GM21526 (cell line): ENCODE measurements at regions not wholly inside any gene's neighbourhood (a gene's known extent, or its start where the extent isn't known, plus 50 kb on each side); places are given as distances from the start of the nearest gene placed in this dataset.
A peak's percentile ranks its signal among the peaks of the same experiment; 100 is the strongest.

Experiments used
- ATAC-seq: cut with Tn5 transposase; IDR thresholded peaks from one replicate; pipeline ENCODE4 v1.9.1; 2021; ENCODE audit warnings: moderate library complexity; ENCODE audit not compliant: unreplicated experiment, low FRiP score

DNA sequence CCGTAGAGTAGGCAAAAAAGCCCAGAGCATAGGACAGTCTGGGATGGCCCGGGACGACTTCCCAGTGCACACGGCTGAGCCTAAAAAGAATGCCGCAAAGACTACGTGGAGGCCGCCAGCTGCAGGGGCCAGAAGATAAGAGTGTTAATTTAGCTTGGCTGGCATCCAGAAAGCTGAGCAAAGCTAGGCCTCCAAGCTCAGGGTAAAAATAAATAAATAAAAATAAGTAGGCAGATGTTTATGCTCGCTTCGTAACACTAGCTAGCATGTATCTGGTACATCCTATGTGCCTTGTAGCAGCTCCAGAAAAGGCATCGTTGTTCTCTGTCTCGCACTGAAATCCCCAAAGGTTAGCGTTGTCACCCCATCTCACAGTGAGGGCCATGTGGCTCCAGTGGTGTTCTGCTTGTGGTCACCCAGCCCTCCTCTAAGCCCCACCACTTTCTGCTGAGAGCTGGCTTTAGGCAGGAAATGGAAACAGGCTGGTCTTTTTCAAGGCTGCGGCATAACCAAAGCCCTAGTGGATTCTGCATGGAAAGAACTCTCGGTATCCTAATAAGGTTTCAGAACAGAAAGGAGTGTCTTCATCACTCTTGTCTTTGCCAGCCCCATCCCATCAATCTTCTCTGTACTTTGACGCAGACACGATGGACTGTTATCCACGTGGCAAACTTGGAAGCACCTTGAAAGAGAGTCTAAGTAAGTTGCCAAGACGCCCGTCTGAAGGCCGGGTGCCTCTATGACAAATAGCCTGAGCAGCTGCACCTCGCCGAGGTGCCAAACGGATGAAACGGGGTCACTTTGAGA lies 58.1 kb upstream of the MEF2A start:
- ATAC-seq, result no peak

DNA sequence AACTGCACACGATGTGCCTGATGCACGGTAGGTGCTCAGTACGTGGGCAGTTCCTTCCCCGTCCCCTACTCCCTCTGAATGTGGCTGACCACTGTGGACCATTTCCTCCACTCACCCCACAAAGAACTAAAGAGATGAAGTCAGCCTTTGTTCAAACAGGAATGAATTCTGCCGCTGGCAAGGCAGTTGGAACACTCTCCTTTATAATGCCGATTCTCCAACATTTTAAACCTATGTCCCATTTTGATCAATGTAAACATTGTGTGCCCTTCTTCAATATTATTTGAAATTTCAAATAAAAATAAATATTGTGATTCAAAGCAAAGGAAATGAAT lies 57.5 kb upstream of the MEF2A start:
- ATAC-seq, result no peak

DNA sequence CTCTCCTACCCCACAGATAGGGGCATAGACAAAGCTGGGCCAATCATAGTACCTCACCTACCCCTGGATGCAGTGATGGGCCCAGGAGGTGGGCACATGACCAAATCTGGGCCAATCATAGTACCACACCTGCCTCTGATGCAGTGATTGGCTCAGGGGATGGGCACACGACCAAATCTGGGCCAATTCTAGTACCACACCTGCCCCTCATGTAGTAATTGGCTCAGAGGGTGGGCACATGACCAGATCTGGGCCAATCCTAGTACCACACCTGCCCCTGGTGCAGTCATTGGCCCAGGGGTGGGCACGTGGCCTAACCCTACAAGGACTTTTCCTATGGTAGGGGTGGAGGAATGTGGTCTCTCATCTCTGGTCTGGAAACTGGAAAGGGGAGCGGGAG lies 56.9 kb upstream of the MEF2A start:
- ATAC-seq, result no peak

DNA sequence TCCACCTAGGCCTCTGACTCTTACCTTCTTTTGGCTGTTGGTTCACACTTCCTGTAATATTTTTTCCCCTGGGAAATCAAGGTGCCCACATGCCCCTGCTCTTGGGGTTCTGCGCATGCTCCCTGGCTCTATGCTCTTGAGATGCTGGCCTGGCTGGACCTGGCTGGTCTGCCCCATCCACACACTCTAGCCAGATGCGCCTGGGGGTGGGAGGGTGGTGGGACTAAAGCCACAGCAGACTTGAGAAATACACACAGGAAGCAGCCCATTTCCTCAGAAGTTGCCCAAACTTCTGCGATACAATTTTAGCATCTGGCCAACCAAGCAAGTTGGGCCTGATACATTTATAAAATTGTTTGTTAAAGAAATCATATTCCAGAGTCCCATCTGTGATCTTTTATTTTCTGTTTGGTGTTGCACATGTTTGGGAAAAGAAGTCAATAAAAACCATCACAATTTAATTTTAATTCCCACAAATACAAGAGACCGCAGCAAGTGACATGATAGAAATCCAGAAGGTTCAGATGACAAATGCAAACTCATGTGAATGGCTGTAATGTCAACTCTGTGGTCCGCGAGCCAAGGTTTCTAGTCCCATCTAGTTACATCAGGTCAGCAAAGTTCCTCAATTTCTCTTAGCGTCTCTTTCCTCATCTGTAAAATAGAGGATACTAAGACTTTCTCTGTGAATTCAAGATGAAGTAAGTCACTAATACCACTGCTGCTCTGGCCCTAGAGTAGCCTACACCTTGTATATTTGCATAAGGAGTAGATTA lies 55.9 kb upstream of the MEF2A start:
- no peak for ATAC-seq

DNA sequence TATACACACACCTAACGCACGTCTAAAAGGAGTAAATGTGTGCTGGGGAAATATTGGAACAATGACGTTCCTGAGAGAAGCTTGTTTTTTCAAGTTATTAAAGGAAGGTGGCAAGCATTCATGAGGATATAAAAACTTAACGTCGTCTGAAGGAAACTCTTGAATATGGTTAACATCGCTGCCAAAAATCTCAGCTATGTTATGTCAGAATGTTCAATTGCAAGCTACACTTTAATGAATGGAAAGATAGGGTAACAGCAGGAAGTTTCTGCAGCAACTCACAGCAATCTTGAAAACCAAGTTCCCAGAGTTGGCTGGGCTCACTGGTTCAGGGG lies 54.3 kb upstream of the MEF2A start:
- ATAC-seq, result no peak

DNA sequence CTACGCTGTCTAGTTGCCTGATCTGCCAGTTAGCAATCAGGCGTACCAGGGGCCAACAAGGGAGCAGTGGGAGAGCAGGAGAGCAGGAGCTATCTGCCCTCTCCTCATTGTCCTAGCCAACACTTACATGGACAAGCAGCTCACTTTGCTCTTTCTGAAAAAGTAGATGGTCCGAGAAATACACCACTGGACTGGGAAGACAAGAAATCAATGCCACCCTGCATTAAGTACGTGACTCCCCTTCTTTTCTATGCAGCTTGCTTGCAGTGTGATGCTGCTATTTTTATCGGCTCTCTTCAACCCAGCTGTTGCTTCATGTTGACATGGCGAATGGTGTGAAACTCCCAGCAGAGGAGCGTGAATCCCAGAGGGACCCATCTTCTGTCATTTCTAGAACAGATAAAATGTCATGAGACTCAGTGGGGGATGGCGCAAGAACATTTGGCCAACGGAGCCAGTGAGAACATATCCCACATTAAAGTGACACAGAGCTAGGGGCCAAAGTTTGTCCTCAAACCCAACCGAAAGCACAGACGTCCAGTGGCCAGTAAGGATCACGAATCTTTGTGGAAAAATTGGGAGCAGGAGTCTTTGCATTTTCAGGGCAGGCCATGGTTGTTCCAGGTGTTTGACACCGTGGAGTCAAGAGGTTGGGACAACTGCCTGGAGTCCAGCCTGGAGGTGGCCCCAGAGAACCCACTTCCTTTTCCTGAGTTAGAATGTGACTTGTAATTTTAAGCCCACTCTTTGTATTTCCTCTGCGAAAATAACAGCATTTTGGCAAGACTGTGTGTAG lies 53.7 kb upstream of the MEF2A start:
- peak; percentile 62 for ATAC-seq

DNA sequence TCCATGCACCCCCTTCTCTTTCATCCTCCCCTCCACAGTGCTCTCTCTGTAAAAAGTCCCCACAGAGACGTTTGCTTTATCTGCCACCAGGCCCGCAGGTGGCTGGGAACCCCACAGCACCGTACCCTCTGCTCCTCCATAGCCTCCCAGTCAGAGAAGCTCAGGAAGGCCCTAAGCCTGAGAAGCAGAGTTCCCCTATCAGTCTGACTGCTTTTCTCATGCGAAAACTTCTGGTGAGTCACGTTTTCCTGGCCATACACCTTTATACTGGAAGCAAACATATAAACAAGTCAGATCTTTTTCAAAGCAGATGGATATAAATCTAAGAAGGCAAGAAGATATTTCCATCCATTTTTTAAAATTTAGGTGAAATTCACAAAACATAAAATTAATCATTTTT lies 51.5 kb upstream of the MEF2A start:
- ATAC-seq, result no peak
